K562 (cell line): ENCODE measurements at regions not wholly inside any gene's neighbourhood (a gene's known extent, or its start where the extent isn't known, plus 50 kb on each side); places are given as distances from the start of the nearest gene placed in this dataset.

Source experiments
- ATAC-seq: fragments of 200-7000 bp; cut with Tn5 transposase; 3 replicates; pipeline ENCODE4 v1.9.1; 2020; ENCODE audit warnings: moderate library complexity
- BruUV-seq: library from RNA; stranded (reverse); fragments of 400-500 nt; replicated peaks from 2 replicates; lab custom pipeline; 2021; lab: Mats Ljungman, UMichigan
- CTCF ChIA-PET: fragments of 300-600 bp; formaldehyde crosslinking; extraction: SDS; loops from one replicate; lab custom pipeline; 2021; ENCODE audit warnings: low intra/inter-chr PET ratio; lab: Yijun Ruan, JAX
- POLR2A ChIA-PET: fragments of 300-600, 350-650 bp; sonication (Branson Sonifier 250); formaldehyde crosslinking; extraction: SDS; loops from one replicate; lab custom pipeline; 2021; ENCODE audit warnings: antibody characterized with exemption, inconsistent platforms; lab: Yijun Ruan, JAX
- DNase-seq, 4 experiments: peaks; one replicate each; pipeline versions ENCODE4 v3.0.0 to v3.0.0-alpha.2; 2011 to 2018; ENCODE audit warnings: low spot score in 3 of 4, mixed read lengths in 3 of 4; ENCODE audit errors: extremely low read depth in 1 of 4
- FAIRE-seq: peaks from 2 replicates; lab custom pipeline; 2011; peaks lifted over from hg19 to GRCh38; lab: Jason Lieb, UNC
- H2AFZ ChIP-seq: 2 replicates; pipeline ENCODE4 v1.6.0; 2011; ENCODE audit warnings: low read depth, low read length, control low read depth, inconsistent platforms
- H3K27ac ChIP-seq: fragments of 200-600 bp; 3 replicates; pipeline ENCODE4 v1.8.0; 2011; ENCODE audit warnings: low read depth, mild to moderate bottlenecking, control low read depth, inconsistent platforms, low read length, moderate library complexity, mixed read lengths; ENCODE audit errors: extremely low read depth
- H3K27me3 ChIP-seq, 2 experiments: fragments of 300-600 bp in 1 of 2; 2 replicates in 1 of 2; 3 replicates in 1 of 2; pipeline versions ENCODE4 v1.6.0 to v1.8.0; 2011; ENCODE audit warnings: inconsistent platforms in 2 of 2, low read length in 2 of 2, mild to moderate bottlenecking in 1 of 2, mixed read lengths in 1 of 2, moderate library complexity in 1 of 2; ENCODE audit not compliant: control insufficient read depth in 2 of 2, insufficient read depth in 2 of 2
- H3K36me3 ChIP-seq: fragments of 300-600 bp; 3 replicates; pipeline ENCODE4 v1.8.0; 2011; ENCODE audit warnings: mild to moderate bottlenecking, low read length, inconsistent platforms; ENCODE audit not compliant: control insufficient read depth, insufficient read depth
- H3K4me1 ChIP-seq, 2 experiments: fragments of 200-600 bp in 1 of 2; replicated peaks in 1 of 2; 2 replicates in 1 of 2; 3 replicates in 1 of 2; pipeline versions ENCODE4 v1.5.1 to v1.8.0; 2011; ENCODE audit warnings: inconsistent platforms in 2 of 2, low read length in 2 of 2, mild to moderate bottlenecking in 1 of 2, mixed read lengths in 1 of 2, moderate library complexity in 1 of 2; ENCODE audit not compliant: control insufficient read depth in 2 of 2, insufficient read depth in 2 of 2
- H3K4me2 ChIP-seq: 2 replicates; pipeline ENCODE4 v1.6.1; 2011; ENCODE audit warnings: low read length, control low read depth, inconsistent platforms, mixed read lengths; ENCODE audit not compliant: insufficient read depth
- H3K4me3 ChIP-seq: fragments of 200-600 bp; sonication (generic), shearing (Covaris generic); 2 replicates; pipeline ENCODE4 v1.5.1; 2016; ENCODE audit warnings: control low read depth, inconsistent platforms
- H3K79me2 ChIP-seq: fragments of 200-600 bp; 3 replicates; pipeline ENCODE4 v1.8.0; 2011; ENCODE audit warnings: low read length, inconsistent platforms; ENCODE audit not compliant: control insufficient read depth, insufficient read depth
- H3K9ac ChIP-seq, 2 experiments: 2 replicates each; pipeline versions ENCODE4 v1.6.0 to v1.6.1; 2011; ENCODE audit warnings: low read depth in 2 of 2, low read length in 2 of 2, control low read depth in 1 of 2, inconsistent platforms in 1 of 2, mild to moderate bottlenecking in 1 of 2, mixed read lengths in 1 of 2; ENCODE audit not compliant: insufficient read depth in 1 of 2
- H3K9me1 ChIP-seq: one replicate; pipeline ENCODE4 v1.6.0; 2011; ENCODE audit warnings: inconsistent platforms, mild to moderate bottlenecking, low read length, moderate library complexity; ENCODE audit not compliant: control insufficient read depth, insufficient read depth
- H3K9me3 ChIP-seq: replicated peaks from 2 replicates; pipeline ENCODE4 v1.5.1; 2011; ENCODE audit warnings: low read depth, low read length, inconsistent platforms; ENCODE audit not compliant: control insufficient read depth, insufficient read depth
- H4K20me1 ChIP-seq: replicated peaks from 2 replicates; pipeline ENCODE4 v1.6.1; 2011; ENCODE audit warnings: low read length, inconsistent platforms, mixed read lengths; ENCODE audit not compliant: control insufficient read depth, insufficient read depth
- ARID2 ChIP-seq: fragments of 450-650 bp; IDR thresholded peaks from 2 replicates; pipeline ENCODE4 v1.6.1; 2017; ENCODE audit warnings: antibody characterized with exemption, mild to moderate bottlenecking
- CBX1 ChIP-seq: sonication (generic); IDR thresholded peaks from 2 replicates; pipeline ENCODE4 v1.6.1; 2016; ENCODE audit warnings: antibody characterized with exemption, low read depth, mild to moderate bottlenecking
- GABPB1 ChIP-seq: sonication (generic); formaldehyde crosslinking; IDR thresholded peaks from 2 replicates; pipeline ENCODE4 v1.8.0; 2022; ENCODE audit warnings: mild to moderate bottlenecking, missing genetic modification reagents
- KAT2B ChIP-seq: IDR thresholded peaks from one replicate; pipeline ENCODE4 v1.6.1; 2012; ENCODE audit warnings: low read depth, mild to moderate bottlenecking, control low read depth, inconsistent platforms, low read length, moderate library complexity
- MEF2D ChIP-seq: conservative IDR thresholded peaks from 2 replicates; pipeline ENCODE4 v1.6.1; 2016; ENCODE audit warnings: low read depth, missing genetic modification characterization, missing compliant biosample characterization
- MYNN ChIP-seq, 2 experiments: sonication (generic); formaldehyde crosslinking in 1 of 2; IDR thresholded peaks; 2 replicates each; pipeline versions ENCODE4 v1.5.0 to v1.6.1; 2016 to 2020; ENCODE audit warnings: antibody characterized with exemption in 1 of 2, missing genetic modification reagents in 1 of 2
- PURB ChIP-seq: sonication (generic); formaldehyde crosslinking; IDR thresholded peaks from 2 replicates; pipeline ENCODE4 v1.9.0; 2021; ENCODE audit warnings: low read depth, mild to moderate bottlenecking, missing genetic modification reagents
- TCF7L2 ChIP-seq: fragments of 150-350 bp; IDR thresholded peaks from 2 replicates; pipeline ENCODE4 v1.6.1; 2016; ENCODE audit warnings: low read depth, mild to moderate bottlenecking, low read length, moderate library complexity
- TOE1 ChIP-seq, 2 experiments: fragments of 450-650 bp in 1 of 2; sonication (generic) in 1 of 2; formaldehyde crosslinking in 1 of 2; IDR thresholded peaks; 2 replicates each; pipeline versions ENCODE4 v1.7.1 to v1.8.0; 2016 to 2022; ENCODE audit warnings: borderline replicate concordance in 2 of 2, mild to moderate bottlenecking in 2 of 2, antibody characterized with exemption in 1 of 2, inconsistent platforms in 1 of 2, low read depth in 1 of 2, missing genetic modification reagents in 1 of 2, moderate library complexity in 1 of 2
- ZNF589 ChIP-seq: fragments of 200-800 bp; sonication (Bioruptor generic); IDR thresholded peaks from 2 replicates; pipeline ENCODE4 v1.6.1; 2016; ENCODE audit warnings: low read depth, missing genetic modification characterization, missing compliant biosample characterization
- ZNF707 ChIP-seq: fragments of 250-450 bp; sonication (Bioruptor Pico); conservative IDR thresholded peaks from 2 replicates; pipeline ENCODE4 v1.8.0; 2022; ENCODE audit warnings: inconsistent platforms, mild to moderate bottlenecking, moderate library complexity
- ZNF75A ChIP-seq: fragments of 450-650 bp; formaldehyde crosslinking; IDR thresholded peaks from 2 replicates; pipeline ENCODE4 v1.4.0; 2020; ENCODE audit warnings: mild to moderate bottlenecking
- WGBS: fragments of 100-300 bp; shearing (Covaris generic); methylation state at CpG from one replicate; pipeline ENCODE4 v1.1.6; 2016; ENCODE audit warnings: low coverage, mixed read lengths; ENCODE audit not compliant: insufficient coverage; ENCODE audit errors: missing lambda C conversion rate; 5-methylcytosine and 5-hydroxymethylcytosine counted together
- in situ Hi-C: fragments of 300-500 bp; cut with MboI; formaldehyde crosslinking; loops from 4 replicates; pipeline ENCODE4 v1.15.0; 2018; ENCODE audit warnings: inconsistent platforms, mixed read lengths
- intact Hi-C: fragments of 100-400 bp; cut with micrococcal nuclease; formaldehyde crosslinking; loops from 2 replicates; pipeline ENCODE4 v1.14.2; 2022
- TF ChIP-seq, protein P1 (sequence below): IDR thresholded peaks from 2 replicates; pipeline ENCODE4 v1.6.1; 2011; ENCODE audit warnings: borderline replicate concordance, low read depth, mild to moderate bottlenecking, moderate library complexity, low read length; ENCODE audit not compliant: insufficient read depth, poor library complexity, severe bottlenecking
- TF ChIP-seq, protein P2 (sequence below): fragments of 250-450 bp; sonication (Bioruptor Pico); IDR thresholded peaks from 2 replicates; pipeline ENCODE4 v1.8.0; 2022; ENCODE audit warnings: moderate library complexity, mild to moderate bottlenecking, inconsistent platforms
- TF ChIP-seq, protein P3 (sequence below): fragments of 250-450 bp; sonication (Bioruptor Pico); IDR thresholded peaks from 2 replicates; pipeline ENCODE4 v1.5.0; 2021; ENCODE audit warnings: mild to moderate bottlenecking, borderline replicate concordance

DNA sequence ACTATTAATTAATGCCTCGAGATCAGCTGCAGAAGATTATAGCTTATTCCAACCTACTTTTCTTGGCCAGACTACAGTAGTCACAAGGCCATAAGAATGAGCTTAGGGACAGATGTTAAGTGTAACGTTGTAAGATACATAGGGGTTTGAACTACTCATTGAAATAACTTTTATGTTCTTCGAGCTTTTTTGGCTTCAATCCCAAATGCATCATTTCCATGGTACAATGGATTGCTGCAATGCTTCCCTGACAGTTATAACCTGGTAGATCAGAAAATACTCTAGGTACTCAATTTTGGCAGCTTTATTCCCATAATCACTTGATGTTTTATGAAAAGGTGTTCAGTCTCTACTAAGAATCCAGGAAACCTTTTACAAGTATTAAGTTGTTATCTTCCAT is 2216.7 kb upstream of the PCDH20 start (continued):
- TF ChIP-seq, protein P1, sequence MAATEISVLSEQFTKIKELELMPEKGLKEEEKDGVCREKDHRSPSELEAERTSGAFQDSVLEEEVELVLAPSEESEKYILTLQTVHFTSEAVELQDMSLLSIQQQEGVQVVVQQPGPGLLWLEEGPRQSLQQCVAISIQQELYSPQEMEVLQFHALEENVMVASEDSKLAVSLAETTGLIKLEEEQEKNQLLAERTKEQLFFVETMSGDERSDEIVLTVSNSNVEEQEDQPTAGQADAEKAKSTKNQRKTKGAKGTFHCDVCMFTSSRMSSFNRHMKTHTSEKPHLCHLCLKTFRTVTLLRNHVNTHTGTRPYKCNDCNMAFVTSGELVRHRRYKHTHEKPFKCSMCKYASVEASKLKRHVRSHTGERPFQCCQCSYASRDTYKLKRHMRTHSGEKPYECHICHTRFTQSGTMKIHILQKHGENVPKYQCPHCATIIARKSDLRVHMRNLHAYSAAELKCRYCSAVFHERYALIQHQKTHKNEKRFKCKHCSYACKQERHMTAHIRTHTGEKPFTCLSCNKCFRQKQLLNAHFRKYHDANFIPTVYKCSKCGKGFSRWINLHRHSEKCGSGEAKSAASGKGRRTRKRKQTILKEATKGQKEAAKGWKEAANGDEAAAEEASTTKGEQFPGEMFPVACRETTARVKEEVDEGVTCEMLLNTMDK = no peak
- TF ChIP-seq, protein P2, sequence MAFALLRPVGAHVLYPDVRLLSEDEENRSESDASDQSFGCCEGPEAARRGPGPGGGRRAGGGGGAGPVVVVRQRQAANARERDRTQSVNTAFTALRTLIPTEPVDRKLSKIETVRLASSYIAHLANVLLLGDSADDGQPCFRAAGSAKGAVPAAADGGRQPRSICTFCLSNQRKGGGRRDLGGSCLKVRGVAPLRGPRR (CRISPR knock-in tag) = no peak
- TF ChIP-seq TOE1 (IDR thresholded peaks at IDR 0.05; ENCODE audit: borderline replicate concordance) (no peak), TOE1 (CRISPR knock-in tag; IDR thresholded peaks at IDR 0.05; ENCODE audit: borderline replicate concordance, low read depth) (no peak), ZNF75A (CRISPR knock-in tag) (no peak), ZNF589 (no peak), MYNN (IDR thresholded peaks at IDR 0.05) (no peak), MYNN (CRISPR knock-in tag; IDR thresholded peaks at IDR 0.05) (no peak), PURB (CRISPR knock-in tag) (no peak)
- TF ChIP-seq, all 486 proteins: peak for 0

DNA sequence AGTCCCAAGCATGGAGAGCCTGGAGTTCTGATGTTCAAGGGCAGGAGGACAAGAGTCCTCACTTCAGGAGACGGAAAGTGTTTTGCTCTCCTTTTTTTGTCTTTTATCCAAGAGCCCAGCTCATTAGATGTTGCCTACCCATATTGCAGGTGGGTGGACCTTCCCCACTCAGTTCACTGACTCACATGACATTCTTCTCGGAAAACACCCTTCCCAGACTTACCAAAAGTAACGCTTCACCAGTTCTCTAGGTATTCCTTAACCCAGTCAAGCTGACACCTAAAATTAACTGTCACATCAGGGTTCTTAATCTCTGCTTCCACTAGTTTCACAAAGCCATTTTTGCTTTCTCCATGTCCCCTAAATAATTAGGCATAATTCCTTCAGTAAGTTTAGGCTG is 2215.4 kb upstream of the PCDH20 start:
- BruUV-seq = no TSS peak
- 0% methylated on average over 2 of the region's 3 CpGs for WGBS
- ATAC-seq = no peak
- Histone ChIP-seq H3K9me3 (no peaks in the 10 kb centered on the region), H3K27me3 (no peaks in the 10 kb centered on the region), H3K9me1 (no peaks in the 10 kb centered on the region), H3K9ac (no peak overlapping the region), H3K27ac (no peak overlapping the region), H3K4me2 (no peak overlapping the region), H3K36me3 (no peaks in the 10 kb centered on the region), H4K20me1 (no peaks in the 10 kb centered on the region), H3K4me1 (no peaks in the 10 kb centered on the region), H3K79me2 (no peaks in the 10 kb centered on the region), H2AFZ (no peak overlapping the region), H3K4me3 (no peak overlapping the region)
- POLR2A ChIA-PET = no interaction called here
- no peak for TF ChIP-seq PURB (CRISPR knock-in tag)
- no peak for TF ChIP-seq CBX1
- TF ChIP-seq MEF2D (tag) = no peak
- TF ChIP-seq KAT2B = no peak
- TF ChIP-seq ZNF707 = no peak
- TF ChIP-seq TCF7L2 = no peak
- no peak for TF ChIP-seq ARID2
- TF ChIP-seq, protein P3, sequence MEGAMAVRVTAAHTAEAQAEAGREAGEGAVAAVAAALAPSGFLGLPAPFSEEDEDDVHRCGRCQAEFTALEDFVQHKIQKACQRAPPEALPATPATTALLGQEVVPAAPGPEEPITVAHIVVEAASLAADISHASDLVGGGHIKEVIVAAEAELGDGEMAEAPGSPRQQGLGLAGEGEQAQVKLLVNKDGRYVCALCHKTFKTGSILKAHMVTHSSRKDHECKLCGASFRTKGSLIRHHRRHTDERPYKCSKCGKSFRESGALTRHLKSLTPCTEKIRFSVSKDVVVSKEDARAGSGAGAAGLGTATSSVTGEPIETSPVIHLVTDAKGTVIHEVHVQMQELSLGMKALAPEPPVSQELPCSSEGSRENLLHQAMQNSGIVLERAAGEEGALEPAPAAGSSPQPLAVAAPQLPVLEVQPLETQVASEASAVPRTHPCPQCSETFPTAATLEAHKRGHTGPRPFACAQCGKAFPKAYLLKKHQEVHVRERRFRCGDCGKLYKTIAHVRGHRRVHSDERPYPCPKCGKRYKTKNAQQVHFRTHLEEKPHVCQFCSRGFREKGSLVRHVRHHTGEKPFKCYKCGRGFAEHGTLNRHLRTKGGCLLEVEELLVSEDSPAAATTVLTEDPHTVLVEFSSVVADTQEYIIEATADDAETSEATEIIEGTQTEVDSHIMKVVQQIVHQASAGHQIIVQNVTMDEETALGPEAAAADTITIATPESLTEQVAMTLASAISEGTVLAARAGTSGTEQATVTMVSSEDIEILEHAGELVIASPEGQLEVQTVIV (CRISPR knock-in tag) = no peak
- no peak for TF ChIP-seq GABPB1 (CRISPR knock-in tag)
- no peak for DNase-seq
- CTCF ChIA-PET = no interaction called here
- in situ Hi-C loops (no loop called here), intact Hi-C loops (no loop called here)
- no peak for FAIRE-seq
